NCI-H446 treated with DMSO at 0.1 percent for 48 hours (cell line): ENCODE measurements at regions not wholly inside any gene's neighbourhood (a gene's known extent, or its start where the extent isn't known, plus 50 kb on each side); places are given as distances from the start of the nearest gene placed in this dataset.
A peak's percentile ranks its signal among the peaks of the same experiment; 100 is the strongest.
"Not testable (repeated sequence)": the region's sequence is repeated elsewhere in the genome, so short reads cannot be mapped to it uniquely, and the experiment has no call there.

ENCODE experiments used
- DNase-seq: peaks from one replicate; lab custom pipeline; 2025; lab: John Stamatoyannopoulos, UW

DNA sequence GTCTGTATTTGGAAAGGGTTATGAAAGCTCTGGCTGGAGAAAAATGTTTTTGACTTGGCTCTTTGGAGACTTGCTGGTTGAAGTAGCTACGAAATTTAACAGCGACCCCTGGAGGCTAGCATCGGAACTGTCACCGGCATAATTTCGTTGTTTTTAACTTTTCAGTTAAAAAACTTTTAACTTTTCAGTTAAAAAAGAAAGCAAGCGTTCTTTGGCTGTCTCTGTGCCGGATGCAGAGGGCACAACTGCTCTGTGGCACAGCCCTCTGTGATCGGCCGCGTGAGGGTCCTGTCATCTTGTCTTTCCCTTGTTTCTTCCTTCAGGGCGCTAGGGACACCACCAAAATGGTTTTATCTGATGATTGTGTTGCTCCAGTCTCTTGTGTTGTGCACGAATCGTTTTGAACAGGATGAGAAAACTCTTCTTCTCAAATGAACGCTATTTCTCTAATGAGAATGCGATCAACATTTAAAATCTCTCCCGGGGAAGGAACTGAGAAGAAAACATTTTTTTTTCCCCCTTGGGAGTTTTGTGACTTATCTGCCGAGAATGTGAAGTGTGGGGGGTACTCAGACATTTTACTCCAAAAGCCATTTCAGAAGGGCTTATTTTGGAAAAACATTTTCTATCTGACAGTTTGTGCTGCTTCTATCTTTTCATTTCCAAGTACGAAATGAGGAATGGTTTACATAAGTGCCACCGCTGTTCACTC is 57.1 kb downstream of the ADCYAP1 start:
- DNase-seq = peak; percentile 10

DNA sequence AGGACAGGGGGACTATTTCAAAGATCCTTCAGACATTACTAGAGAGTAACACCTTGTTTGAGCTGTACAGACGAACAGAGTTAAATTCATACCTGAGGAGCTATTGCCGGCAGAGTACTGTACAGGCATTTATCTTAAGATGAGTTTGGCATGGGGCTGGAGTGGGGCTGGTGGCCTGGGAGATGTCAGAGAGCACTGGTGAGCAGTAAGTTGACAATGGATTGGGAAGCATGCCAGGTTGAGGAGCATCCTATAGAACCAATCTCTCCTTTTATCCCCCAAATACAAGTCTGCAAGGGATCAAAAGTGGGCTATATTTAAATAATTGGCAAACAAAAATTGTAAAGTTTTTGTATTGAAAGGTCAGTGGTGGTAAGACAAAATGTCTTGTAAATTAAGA is 58.6 kb downstream of the ADCYAP1 start:
- DNase-seq = no peak

DNA sequence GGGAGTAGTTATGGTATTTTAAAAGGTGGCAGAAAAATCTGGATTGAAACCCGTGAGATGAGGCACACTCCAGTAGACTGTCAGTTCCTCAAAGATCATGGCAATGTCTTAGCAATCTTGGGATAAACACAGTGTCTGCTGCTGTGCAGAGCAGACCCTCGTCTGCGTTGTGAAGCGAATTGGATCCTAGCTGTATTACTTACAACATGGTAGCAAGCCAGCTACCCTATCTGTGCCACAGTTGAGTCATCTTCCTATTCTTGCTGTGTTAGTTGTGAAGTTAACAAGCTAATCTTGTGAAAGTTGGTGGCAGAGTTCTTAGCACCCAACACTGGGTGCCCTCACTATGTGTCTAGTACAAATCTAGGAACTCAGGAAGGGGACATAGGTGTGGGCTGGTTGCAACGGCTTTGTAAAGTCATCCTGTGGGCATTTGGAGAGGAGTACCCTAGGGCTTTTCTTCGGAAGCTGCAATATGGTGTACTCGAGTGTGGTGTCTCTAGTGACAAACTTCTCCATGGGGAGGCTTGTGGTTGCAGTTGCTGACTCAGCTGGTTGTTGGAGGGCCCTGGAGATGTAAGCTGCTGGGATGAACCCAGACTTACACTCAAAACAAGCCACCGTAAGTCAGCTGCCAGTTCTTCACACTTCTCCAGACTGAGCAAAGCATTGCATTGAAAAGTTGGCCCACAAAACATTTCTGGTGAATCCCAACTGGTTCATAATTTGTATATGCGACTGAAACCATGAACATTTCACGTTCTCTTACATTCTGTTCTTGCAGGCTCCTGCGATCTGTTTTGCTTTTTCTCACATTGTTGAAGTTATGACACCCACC is 61.5 kb downstream of the ADCYAP1 start:
- no peak for DNase-seq

DNA sequence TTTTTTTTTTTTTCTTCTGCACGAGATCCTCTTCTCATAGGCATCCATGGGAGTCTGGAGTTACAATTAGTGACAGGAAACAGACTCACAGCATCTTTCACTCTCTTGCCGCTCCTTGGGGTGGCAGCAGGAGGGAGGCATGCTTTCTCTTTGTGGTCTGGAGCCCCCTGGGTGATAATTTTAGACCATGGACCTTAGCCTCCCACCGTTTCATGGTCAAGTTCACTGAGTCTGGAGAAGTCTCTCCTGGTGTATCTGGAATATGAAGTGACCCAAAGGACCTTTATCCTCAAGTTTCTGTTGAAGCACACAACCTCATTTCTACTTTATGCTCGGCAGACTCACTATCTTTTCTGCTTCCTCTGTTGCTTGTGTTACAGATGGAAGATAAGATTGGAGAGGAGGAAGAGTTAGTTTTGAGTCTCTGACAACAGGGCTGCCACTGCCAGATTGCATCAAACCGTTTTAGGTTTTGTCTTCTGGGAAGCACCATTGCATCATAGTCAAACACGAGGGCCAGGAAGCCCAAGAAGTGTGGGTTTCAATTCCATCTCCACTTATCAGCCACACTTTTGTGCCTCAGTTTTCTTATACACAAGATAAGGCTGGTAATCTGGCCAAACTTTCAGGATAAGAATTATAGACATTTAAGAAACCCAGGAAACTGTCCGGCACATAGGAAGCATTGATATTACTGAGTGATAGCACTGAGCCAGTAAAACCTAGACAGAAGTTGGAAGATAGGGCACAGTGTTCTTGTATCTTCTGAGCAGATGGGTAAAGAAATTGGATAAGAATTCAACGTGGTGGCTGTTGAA is 62.3 kb downstream of the ADCYAP1 start:
- DNase-seq = no peak

DNA sequence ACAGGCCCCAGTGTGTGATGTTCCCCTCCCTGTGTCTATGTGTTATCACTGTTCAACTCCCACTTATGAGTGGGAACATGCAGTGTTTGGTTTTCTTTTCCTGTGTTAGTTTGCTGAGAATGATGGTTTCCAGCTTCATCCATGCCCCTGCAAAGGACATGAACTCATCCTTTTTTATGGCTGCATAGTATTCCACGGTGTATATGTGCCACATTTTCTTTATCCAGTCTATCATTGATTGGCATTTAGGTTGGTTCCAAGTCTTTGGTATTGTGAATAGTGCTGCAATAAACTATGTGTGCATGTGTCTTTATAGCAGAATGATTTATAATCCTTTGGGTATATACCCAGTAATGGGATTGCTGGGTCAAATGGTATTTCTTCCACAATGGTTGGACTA is 64.2 kb downstream of the ADCYAP1 start:
- DNase-seq = not testable (repeated sequence)

DNA sequence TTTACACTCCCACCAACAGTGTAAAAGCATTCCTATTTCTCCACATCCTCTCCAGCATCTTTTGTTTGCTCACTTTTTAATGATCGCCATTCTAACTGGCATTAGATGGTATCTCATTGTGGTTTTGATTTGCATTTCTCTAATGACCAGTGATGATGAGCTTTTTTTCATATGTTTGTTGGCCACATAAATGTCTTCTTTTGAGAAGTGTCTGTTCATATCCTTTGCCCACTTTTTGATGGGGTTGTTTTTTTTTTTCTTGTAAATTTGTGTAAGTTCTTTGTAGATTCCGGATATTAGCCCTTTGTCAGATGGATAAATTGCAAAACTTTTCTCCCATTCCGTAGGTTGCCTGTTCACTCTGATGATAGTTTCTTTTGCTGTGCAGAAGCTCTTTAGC is 64.6 kb downstream of the ADCYAP1 start:
- DNase-seq = not testable (repeated sequence)

DNA sequence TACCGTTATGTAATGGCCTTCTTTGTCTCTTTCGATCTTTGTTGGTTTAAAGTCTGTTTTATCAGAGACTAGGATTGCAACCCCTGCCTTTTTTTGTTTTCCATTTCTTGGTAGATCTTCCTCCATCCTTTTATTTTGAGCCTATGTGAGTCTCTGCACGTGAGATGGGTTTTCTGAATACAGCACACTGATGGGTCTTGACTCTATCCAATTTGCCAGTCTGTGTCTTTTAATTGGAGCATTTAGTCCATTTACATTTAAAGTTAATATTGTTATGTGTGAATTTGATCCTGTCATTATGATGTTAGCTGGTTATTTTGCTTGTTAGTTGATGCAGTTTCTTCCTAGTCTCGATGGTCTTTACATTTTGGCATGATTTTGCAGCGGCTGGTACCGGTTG is 69.9 kb downstream of the ADCYAP1 start:
- DNase-seq = not testable (repeated sequence)

DNA sequence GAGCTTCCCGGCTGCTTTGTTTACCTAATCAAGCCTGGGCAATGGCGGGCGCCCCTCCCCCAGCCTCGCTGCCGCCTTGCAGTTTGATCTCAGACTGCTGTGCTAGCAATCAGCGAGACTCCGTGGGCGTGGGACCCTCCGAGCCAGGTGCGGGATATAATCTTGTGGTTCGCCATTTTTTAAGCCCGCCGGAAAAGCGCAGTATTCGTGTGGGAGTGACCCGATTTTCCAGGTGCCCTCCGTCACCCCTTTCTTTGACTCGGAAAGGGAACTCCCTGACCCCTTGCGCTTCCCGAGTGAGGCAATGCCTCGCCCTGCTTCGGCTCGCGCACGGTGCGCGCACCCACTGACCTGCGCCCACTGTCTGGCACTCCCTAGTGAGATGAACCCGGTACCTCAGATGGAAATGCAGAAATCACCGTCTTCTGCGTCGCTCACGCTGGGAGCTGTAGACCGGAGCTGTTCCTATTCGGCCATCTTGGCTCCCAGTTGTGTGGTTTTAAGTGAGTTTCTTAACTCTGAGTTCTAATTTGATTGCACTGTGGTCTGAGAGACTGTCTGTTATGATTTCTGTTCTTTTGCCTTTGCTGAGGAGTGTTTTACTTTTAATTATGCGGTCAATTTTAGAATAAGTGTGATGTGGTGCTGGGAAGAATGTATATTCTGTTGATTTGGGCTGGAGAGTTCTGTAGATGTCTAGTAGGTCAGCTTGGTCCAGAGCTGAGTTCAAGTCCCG is 71.9 kb downstream of the ADCYAP1 start:
- DNase-seq = not testable (repeated sequence)

DNA sequence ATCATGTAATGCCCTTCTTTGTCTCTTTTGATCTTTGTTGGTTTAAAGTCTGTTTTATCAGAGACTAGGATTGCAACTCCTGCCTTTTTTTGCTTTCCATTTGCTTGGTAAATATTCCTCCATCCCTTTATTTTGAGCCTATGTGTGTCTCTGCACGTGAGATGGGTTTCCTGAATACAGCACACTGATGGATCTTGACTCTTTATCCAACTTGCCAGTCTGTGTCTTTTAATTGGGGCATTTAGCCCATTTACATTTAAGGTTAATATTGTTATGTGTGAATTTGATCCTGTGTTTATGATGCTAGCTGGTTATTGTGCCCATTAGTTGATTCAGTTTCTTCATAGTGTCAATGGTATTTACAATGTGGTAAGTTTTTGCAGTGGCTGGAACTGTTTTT is 72.7 kb downstream of the ADCYAP1 start:
- not testable (repeated sequence) for DNase-seq

DNA sequence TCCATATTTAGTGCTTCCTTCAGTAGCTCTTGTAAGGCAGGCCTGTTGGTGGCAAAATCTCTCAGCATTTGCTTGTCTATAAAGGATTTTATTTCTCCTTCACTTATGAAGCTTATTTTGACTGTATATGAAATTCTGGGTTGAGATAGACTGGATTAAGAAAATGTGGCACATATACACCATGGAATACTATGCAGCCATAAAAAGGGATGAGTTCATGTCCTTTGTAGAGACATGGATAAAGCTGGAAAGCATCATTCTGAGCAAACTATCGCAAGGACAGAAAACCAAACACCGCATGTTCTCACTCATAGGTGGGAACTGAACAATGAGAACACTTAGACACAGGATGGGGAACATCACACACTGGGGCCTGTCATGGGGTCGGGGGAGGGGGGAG is 73.1 kb downstream of the ADCYAP1 start:
- DNase-seq = not testable (repeated sequence)

DNA sequence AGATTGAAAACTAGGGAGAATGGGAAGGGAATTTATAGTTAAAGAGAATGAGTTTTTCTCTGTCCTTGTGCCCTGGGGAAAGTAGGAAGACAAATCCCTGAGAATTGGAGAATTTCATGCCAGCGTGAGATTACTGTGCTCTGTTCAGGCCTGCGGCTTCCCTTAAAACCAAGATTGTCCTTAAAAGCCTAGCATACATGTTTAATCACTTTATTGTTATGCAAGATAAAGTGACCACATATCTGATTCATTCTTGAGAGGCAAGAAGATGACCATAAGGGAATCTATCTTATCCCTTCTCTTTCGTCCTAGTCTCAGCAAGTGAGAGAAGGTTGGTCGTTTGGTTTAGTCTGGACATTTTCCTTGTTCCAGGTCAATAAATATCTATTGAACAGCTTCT is 75.9 kb downstream of the ADCYAP1 start:
- DNase-seq = no peak

DNA sequence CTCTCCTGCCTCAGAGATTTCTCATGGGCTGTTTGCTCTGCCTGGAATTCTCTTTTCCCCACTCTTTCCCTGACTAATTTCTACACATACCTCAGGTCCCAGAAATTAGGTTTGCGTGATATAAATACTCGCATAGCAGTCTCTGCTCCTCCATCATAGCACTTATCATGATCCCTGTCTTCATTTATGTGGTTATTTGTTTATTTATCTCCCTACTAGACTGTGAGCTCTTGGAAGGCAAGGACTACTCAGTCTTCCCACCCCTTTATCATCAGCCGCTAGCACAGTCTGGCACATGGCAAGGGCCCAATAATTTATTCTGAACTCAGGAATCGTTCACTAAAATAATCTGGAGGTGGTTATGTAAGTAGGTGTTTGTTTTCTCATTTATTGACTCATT is 79.3 kb downstream of the ADCYAP1 start:
- no peak for DNase-seq

DNA sequence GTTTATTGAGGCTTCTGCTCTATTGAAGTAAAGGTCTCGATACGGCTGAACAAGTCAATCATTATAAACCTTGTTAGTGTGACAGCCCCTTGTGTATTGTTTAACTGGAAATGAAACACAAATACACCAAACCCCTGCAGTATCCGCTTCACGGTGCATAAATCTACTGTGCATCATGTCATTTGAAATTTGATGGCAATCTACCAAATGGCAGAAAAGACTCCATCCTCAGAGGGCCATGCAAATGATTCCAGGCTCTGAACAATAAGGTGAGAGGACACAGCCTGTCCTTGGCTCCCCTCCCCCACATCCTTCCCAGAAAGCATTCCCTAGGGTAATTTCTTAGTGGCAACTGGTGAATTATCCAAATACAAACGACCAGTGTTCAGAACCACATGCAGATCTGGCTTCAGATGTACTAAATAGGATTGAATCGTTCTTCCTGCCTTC is 80.6 kb downstream of the ADCYAP1 start:
- peak; percentile 93 for DNase-seq

DNA sequence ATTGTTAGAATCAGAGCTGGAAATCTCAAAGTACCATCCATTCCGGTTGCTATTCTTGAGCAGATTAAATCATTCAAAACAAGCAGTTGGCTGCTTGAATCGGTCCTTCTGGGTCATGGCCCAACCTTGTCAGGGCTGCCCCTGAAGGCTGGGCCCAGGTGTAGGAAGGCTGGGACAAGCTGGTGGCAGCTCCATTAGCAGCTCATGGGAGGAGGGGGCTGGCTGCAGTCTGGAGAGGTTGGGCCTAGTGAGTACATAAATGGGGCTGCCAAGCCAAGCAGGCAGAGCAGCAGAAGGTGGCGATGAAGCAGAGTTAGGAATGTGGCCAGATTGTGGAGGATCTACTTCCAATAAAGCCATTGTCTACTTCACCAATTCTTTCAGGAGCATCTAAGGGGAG is 81.4 kb downstream of the ADCYAP1 start:
- peak; percentile 83 for DNase-seq

DNA sequence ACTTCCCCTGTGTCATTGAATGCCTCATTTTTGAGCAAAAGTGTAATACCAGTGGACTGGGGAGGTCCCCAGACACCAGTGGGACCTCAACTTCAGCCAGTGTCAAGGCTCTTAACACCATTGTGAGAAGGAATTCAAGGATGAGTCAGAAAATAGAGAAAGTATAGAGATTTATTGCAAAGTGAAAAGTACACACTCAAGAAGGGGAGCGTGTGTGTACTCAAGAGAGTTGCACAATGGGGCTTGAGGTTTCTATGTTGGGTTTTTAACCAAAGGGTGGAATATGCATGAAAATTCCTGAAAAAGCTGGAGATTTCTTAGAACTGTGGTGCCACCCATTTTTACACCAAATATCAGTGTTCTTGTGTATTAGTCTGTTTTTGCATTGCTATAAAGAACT is 81.9 kb downstream of the ADCYAP1 start:
- no peak for DNase-seq

DNA sequence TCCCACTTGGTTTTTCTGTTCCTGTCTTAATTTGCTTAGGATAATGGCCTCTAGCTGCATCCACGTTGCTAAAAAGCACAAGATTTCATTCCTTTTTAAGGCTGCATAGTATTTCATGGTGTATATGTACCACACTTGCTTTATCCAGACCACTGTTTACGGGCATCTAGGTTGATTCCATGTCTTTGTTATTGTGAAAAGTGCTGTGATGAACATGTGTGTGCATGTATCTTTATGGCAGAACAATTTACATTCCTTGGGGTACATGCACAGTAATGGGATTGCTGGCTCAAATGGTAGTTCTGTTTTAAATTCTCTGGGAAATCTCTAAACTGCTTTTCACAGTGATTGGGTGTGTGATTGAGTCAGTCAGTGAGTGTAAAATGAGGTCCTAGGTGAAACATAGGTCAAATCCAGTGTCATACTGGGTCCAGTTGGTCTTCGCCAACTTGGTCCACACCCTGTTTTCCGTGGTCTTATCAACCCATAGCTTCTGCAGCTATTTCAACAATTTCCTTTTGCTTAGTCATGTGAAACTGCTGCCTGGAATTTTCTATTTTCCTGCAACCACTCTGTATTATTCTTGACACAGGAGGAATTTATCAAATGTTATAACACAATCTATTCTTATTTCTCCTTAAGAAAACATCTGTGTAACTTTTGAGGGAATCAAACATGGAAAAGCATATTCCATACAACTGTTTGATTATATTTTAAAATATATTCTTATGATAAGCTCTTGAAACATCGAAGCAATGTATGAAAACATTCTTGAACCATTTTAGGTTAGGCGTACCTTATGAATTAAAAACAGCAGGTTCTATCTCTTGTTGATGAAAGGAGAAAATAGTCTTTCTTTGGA is 82.9 kb downstream of the ADCYAP1 start:
- no peak for DNase-seq

DNA sequence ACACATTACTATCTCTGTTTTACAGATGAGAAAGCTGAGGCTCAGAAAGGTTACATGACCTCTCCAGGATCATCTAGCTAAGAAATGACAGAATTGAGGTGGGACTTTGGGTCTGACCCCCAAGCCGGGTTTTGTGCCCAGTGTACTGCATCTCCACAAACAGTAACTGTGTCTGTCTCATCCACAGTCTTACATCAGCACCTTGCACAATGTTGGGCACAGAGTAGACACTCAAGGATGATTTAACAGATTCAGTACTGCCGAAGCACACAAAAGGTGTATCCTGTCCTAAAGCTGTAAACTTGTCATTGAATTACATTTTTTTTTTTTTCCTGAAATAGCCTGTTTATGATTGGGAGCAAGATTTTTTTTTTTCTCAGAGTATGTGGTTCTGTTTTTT is 84.8 kb downstream of the ADCYAP1 start:
- no peak for DNase-seq

DNA sequence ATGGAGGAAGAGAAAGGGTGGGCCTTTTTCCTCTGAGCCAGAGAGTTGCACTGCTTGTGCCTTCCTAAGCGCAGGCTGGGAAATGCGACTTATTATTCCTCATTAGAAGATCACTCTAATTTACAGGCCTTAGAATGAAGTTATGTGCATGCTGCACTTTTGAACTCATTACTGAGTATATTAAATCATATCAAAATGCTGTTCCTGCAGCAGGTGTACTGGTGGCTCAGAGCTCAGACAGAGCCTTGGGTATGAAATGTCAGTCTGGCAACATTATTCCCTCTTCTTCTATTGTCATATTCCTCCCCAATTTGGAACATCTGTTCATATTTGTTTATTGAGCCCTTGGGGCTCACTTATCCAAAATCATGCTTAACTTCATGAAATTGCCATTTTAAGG is 85.5 kb downstream of the ADCYAP1 start:
- no peak for DNase-seq

DNA sequence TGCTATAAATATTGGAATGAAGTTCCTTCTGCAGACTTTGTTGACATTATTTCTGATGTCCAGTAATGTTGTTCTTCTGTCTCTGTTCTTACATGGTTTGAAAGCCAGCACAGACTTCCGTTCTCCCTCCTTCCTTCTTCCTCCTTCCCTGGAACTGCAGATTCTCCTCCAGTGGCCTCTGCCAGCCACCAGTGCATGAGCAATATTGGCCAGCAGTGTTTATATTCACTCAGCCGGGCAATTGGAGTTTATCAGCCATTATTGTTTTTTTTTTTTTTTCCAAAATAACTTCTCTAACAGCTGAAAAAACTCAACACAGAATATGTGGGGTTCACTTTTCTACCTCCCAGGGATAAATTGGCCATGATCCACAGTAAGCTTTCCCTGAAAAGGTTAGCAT is 86.8 kb downstream of the ADCYAP1 start:
- no peak for DNase-seq

DNA sequence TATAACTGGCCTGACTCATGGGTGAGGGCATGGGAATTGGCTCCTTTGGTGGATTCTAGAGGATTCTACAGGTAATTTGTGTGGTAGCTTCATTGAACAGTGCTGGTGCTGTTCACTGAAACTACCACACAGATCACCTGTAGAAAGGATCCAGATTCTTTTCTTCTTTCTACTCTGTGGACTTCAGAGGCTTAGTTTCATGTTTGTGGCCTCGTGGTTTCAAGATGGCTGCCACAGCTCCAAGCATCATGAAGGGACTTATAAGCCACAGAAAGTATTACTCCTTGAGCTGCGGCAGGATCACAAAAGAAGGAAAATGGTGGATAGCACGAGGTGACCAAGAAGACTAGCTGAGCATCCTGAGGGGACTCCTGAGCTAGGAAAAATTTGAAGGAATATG is 88.9 kb downstream of the ADCYAP1 start:
- no peak for DNase-seq

DNA sequence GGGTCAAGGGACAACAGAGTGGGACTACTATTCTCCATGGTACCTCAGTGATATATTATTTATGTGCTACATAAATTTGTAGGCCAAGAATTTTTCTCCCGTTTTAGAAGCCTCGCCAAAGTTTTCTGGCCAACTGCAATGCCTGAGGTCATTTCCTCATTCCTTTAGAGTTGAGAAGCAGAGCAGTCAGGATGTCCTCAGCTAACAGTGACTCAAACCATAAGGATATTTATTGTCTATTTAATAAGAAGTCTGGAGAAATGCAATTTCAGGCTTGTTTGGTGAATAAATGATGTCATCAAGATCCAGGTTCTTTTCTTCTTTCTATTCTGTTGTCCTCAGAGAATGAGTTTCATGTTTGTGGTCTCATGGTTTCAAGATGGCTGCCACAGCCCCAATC is 91.0 kb downstream of the ADCYAP1 start:
- DNase-seq = no peak
